Nephron (organoid): ENCODE measurements at regions not wholly inside any gene's neighbourhood (a gene's known extent, or its start where the extent isn't known, plus 50 kb on each side); places are given as distances from the start of the nearest gene placed in this dataset.

Experiments used
- H3K27ac Mint-ChIP-seq, 3 experiments: 2 replicates each; pipeline ENCODE4 v1.8.0; 2020; ENCODE audit warnings: mixed read lengths in 3 of 3, mild to moderate bottlenecking in 2 of 3, moderate library complexity in 1 of 3
- H3K27me3 Mint-ChIP-seq: 2 replicates; pipeline ENCODE4 v1.8.0; 2021; ENCODE audit warnings: low read depth, mild to moderate bottlenecking, moderate library complexity, mixed read lengths
- H3K36me3 Mint-ChIP-seq: 2 replicates; pipeline ENCODE4 v1.8.0; 2020; ENCODE audit warnings: low read depth, mixed read lengths
- H3K4me1 Mint-ChIP-seq: 2 replicates; pipeline ENCODE4 v1.8.0; 2020; ENCODE audit warnings: mixed read lengths
- H3K4me3 Mint-ChIP-seq, 3 experiments: 2 replicates each; pipeline ENCODE4 v1.8.0; 2020; ENCODE audit warnings: mild to moderate bottlenecking in 3 of 3, mixed read lengths in 3 of 3, moderate library complexity in 2 of 3
- H3K9me3 Mint-ChIP-seq: 2 replicates; pipeline ENCODE4 v1.8.0; 2020; ENCODE audit warnings: mixed read lengths
- TF ChIP-seq, protein P1 (sequence below), 3 experiments: fragments of 200-600 bp; sonication (generic); IDR thresholded peaks; one replicate each; pipeline ENCODE4 v1.5.0; 2021; ENCODE audit warnings: antibody characterized with exemption in 3 of 3; ENCODE audit not compliant: unreplicated experiment in 3 of 3

DNA sequence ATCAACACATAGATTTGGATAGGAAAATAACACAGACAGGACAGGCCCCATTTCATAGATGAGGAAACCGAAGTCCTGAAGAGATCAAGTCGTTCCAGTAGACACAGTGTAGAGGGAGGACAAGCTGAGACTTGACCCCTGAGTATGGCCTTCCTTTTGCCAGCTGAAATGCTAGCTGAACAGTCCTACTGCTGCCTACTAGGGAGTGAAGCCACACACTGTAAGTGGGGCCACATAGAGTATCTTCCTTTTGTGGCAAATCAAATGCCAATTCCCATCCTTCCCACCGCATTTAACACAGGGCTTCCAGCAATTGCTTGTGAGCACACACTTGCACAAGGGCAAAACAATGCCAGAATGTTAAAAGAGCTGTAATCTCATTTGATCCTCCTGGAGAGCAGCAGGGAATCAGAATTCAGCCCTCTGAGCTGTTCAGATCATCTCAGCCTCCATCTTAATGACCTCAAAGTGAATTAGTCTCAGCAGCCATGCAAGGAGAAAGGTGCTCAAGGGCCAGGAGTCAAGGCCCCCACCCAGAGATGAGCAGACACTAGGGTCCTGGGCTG, 380.5 kb downstream of the EMP1 start:
- Mint-ChIP-seq H3K27ac (no peak overlapping the region), H3K4me3 (no peak overlapping the region), H3K9me3 (no peaks in the 10 kb centered on the region), H3K27me3 (no peaks in the 10 kb centered on the region), H3K4me1 (peaks cover 5% of the 10 kb centered on the region), H3K36me3 (no peaks in the 10 kb centered on the region)
- TF ChIP-seq, protein P1, sequence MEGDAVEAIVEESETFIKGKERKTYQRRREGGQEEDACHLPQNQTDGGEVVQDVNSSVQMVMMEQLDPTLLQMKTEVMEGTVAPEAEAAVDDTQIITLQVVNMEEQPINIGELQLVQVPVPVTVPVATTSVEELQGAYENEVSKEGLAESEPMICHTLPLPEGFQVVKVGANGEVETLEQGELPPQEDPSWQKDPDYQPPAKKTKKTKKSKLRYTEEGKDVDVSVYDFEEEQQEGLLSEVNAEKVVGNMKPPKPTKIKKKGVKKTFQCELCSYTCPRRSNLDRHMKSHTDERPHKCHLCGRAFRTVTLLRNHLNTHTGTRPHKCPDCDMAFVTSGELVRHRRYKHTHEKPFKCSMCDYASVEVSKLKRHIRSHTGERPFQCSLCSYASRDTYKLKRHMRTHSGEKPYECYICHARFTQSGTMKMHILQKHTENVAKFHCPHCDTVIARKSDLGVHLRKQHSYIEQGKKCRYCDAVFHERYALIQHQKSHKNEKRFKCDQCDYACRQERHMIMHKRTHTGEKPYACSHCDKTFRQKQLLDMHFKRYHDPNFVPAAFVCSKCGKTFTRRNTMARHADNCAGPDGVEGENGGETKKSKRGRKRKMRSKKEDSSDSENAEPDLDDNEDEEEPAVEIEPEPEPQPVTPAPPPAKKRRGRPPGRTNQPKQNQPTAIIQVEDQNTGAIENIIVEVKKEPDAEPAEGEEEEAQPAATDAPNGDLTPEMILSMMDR (IDR thresholded peaks at IDR 0.05; ENCODE audit: unreplicated experiment in 3 of 3) = no peak

DNA sequence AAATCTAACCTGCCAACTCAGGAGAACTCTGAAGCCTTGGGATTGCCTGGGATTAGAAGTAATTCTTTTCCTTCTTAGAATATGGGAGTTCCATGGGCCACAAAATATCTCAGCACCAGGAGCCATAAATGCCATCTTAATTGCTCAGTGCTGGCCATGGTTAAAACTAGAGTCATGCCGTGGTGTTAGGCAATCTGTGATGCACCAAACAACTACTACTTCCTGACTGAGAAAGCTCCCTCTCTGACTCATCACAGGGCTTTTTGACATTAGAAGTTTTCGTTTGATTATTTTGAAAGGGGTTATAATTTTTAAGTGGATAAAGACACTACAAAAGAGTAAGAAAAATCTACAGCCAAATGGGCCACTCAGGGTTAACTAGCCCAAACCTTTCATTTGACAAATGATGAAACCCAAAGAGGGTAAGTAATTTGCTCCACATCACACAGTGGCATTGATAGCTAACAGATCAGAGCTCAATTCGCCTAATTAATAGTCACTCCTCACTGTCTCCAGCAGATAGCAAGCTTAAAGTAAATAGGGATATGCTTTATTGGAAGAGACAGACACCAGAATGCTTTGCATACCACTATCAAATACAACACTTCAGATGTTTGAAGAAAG, 377.3 kb downstream of the EMP1 start:
- TF ChIP-seq, protein P1 (IDR thresholded peaks at IDR 0.05; ENCODE audit: unreplicated experiment in 3 of 3) = no peak
- H3K27ac Mint-ChIP-seq = no peak overlapping the region
- H3K4me1 Mint-ChIP-seq = peaks cover 17% of the 10 kb centered on the region
- H3K27me3 Mint-ChIP-seq = no peaks in the 10 kb centered on the region
- no peak overlapping the region for H3K4me3 Mint-ChIP-seq
- H3K9me3 Mint-ChIP-seq = no peaks in the 10 kb centered on the region
- no peaks in the 10 kb centered on the region for H3K36me3 Mint-ChIP-seq

GRCh38 chr12:13571035-13571434, 374.5 kb downstream of the EMP1 start:
- Mint-ChIP-seq H3K4me1 (peaks cover 13% of the 10 kb centered on the region), H3K4me3 (no peak overlapping the region), H3K36me3 (no peaks in the 10 kb centered on the region), H3K27ac (peak overlapping the region in 1 of 3 experiments; percentile 27), H3K27me3 (no peaks in the 10 kb centered on the region), H3K9me3 (peaks cover 4% of the 10 kb centered on the region)
- TF ChIP-seq, protein P1 (IDR thresholded peaks at IDR 0.05; ENCODE audit: unreplicated experiment in 3 of 3) = no peak

- Mint-ChIP-seq H3K27ac (peak overlapping the region; percentile 5 to 79 (median 12)), H3K36me3 (no peaks in the 10 kb centered on the region), H3K4me3 (no peak overlapping the region), H3K9me3 (peaks cover 4% of the 10 kb centered on the region), H3K27me3 (no peaks in the 10 kb centered on the region), H3K4me1 (peaks cover 13% of the 10 kb centered on the region)
- TF ChIP-seq, protein P1 (IDR thresholded peaks at IDR 0.05; ENCODE audit: unreplicated experiment in 3 of 3) = no peak
Observed at GRCh38 chr12:13570005-13570694, 373.6 kb downstream of the EMP1 start.

DNA sequence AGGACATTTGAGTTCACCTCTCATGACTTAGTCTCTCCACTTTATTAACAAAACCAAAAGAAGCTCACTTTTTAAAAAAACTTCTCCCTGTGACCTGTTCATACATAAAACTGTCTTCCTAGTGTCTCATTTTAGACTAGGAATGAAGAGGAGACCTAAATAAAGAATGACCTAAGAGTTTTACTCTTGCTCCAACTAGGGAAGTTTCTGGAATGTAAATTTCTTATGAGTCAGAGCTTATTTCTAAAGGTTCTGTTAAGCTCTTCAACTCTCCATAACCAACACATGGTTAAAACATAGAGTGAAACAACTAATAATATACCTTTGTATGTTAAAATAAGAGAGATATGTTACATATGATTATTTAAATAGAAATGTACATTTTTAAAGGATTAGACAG, 369.8 kb downstream of the EMP1 start:
- H3K27ac Mint-ChIP-seq = no peak overlapping the region
- TF ChIP-seq, protein P1 (IDR thresholded peaks at IDR 0.05; ENCODE audit: unreplicated experiment in 3 of 3) = no peak
- peaks cover 4% of the 10 kb centered on the region for H3K9me3 Mint-ChIP-seq
- H3K27me3 Mint-ChIP-seq = peaks cover 3% of the 10 kb centered on the region
- no peak overlapping the region for H3K4me3 Mint-ChIP-seq
- peaks cover 9% of the 10 kb centered on the region for H3K36me3 Mint-ChIP-seq
- peaks cover 13% of the 10 kb centered on the region for H3K4me1 Mint-ChIP-seq
